ENCODE measurements at regions not wholly inside any gene's neighbourhood (a gene's known extent, or its start where the extent isn't known, plus 50 kb on each side); places are given as distances from the start of the nearest gene placed in this dataset.

GRCh38 chr13:18232994-18233782, 948.4 kb downstream of the TUBA3C start:
- TF ChIP-seq CTCF (conservative IDR thresholded peaks at IDR 0.05; ENCODE audit: low read depth, low read length), result no peak
- no peak for TF ChIP-seq EZH2 (IDR thresholded peaks at IDR 0.05; ENCODE audit: low read length, unreplicated experiment)
- TF ChIP-seq EZH2phosphoT487 (IDR thresholded peaks at IDR 0.05; ENCODE audit: borderline replicate concordance, low read length), result no peak
